Endothelial cell of umbilical vein (primary cell): ENCODE measurements at regions not wholly inside any gene's neighbourhood (a gene's known extent, or its start where the extent isn't known, plus 50 kb on each side); places are given as distances from the start of the nearest gene placed in this dataset.

ENCODE experiments used
- BruUV-seq: library from RNA; stranded (reverse); fragments of 400-500 nt; replicated peaks from 2 replicates; lab custom pipeline; 2021; lab: Mats Ljungman, UMichigan
- CTCF ChIA-PET: fragments of 300-600, 350-600 bp; sonication (Branson Sonifier 250); formaldehyde crosslinking; loops from one replicate; lab custom pipeline; 2021; ENCODE audit warnings: antibody characterized with exemption, inconsistent platforms; lab: Charles Lee
- POLR2A ChIA-PET: fragments of 300-600, 350-600 bp; sonication (Branson Sonifier 250); formaldehyde crosslinking; loops from one replicate; lab custom pipeline; 2021; ENCODE audit warnings: antibody characterized with exemption, inconsistent platforms; lab: Charles Lee
- DNase-seq: peaks from one replicate; pipeline ENCODE4 v3.0.0-alpha.2; 2011; ENCODE audit warnings: low read depth, low spot score
- FAIRE-seq: peaks from 2 replicates; lab custom pipeline; 2011; peaks lifted over from hg19 to GRCh38; lab: Jason Lieb, UNC
- H2AFZ ChIP-seq: 2 replicates; pipeline ENCODE4 v1.6.0; 2012; ENCODE audit warnings: low read depth, low read length, control low read depth, inconsistent platforms
- H3K27ac ChIP-seq: 2 replicates; pipeline ENCODE4 v1.5.1; 2011; ENCODE audit warnings: low read depth, mild to moderate bottlenecking, control low read depth, low read length, moderate library complexity; ENCODE audit not compliant: insufficient read depth
- H3K27me3 ChIP-seq, 2 experiments: 2 replicates each; pipeline versions ENCODE4 v1.6.0 to v1.6.1; 2011; ENCODE audit warnings: low read length in 2 of 2, mixed read lengths in 1 of 2; ENCODE audit not compliant: control insufficient read depth in 2 of 2, insufficient read depth in 2 of 2
- H3K36me3 ChIP-seq, 2 experiments: 2 replicates in 1 of 2; 3 replicates in 1 of 2; pipeline ENCODE4 v1.5.1; 2011; ENCODE audit warnings: low read length in 2 of 2, mild to moderate bottlenecking in 1 of 2, moderate library complexity in 1 of 2; ENCODE audit not compliant: control insufficient read depth in 2 of 2, insufficient read depth in 2 of 2; ENCODE audit errors: extremely low read depth in 1 of 2
- H3K4me1 ChIP-seq: 3 replicates; pipeline ENCODE4 v1.5.1; 2011; ENCODE audit warnings: mild to moderate bottlenecking, low read length; ENCODE audit not compliant: control insufficient read depth, insufficient read depth; ENCODE audit errors: extremely low read depth
- H3K4me2 ChIP-seq: 2 replicates; pipeline ENCODE4 v1.6.1; 2011; ENCODE audit warnings: low read length, control low read depth, mixed read lengths; ENCODE audit not compliant: insufficient read depth
- H3K4me3 ChIP-seq, 3 experiments: fragments of 200-600 bp in 1 of 3; sonication (generic), shearing (Covaris generic) in 1 of 3; replicated peaks in 1 of 3; 2 replicates each; pipeline ENCODE4 v1.5.1; 2011 to 2016; ENCODE audit warnings: control low read depth in 3 of 3, low read length in 3 of 3, mild to moderate bottlenecking in 2 of 3, inconsistent platforms in 1 of 3, low read depth in 1 of 3, moderate library complexity in 1 of 3; ENCODE audit not compliant: insufficient read depth in 1 of 3
- H3K79me2 ChIP-seq: 2 replicates; pipeline ENCODE4 v1.6.0; 2012; ENCODE audit warnings: low read length, inconsistent platforms; ENCODE audit not compliant: control insufficient read depth, insufficient read depth
- H3K9ac ChIP-seq: replicated peaks from 2 replicates; pipeline ENCODE3; 2011; ENCODE audit warnings: low read length, control low read depth; ENCODE audit not compliant: insufficient read depth; ENCODE audit errors: extremely low read depth
- H3K9me1 ChIP-seq: replicated peaks from 3 replicates; pipeline ENCODE4 v1.6.0; 2011; ENCODE audit warnings: mild to moderate bottlenecking, low read length; ENCODE audit not compliant: control insufficient read depth, insufficient read depth; ENCODE audit errors: extremely low read depth
- H3K9me3 ChIP-seq: replicated peaks from 2 replicates; pipeline ENCODE4 v1.5.1; 2012; ENCODE audit warnings: low read length, inconsistent platforms; ENCODE audit not compliant: control insufficient read depth, insufficient read depth
- H4K20me1 ChIP-seq: replicated peaks from 2 replicates; pipeline ENCODE3; 2011; ENCODE audit warnings: mild to moderate bottlenecking, low read length; ENCODE audit not compliant: control insufficient read depth, insufficient read depth; ENCODE audit errors: extremely low read depth
- EZH2 ChIP-seq: IDR thresholded peaks from 2 replicates; pipeline ENCODE4 v1.6.1; 2012; ENCODE audit warnings: borderline replicate concordance, low read depth, mild to moderate bottlenecking, moderate library complexity, low read length, inconsistent platforms; ENCODE audit not compliant: severe bottlenecking
- FOS ChIP-seq: IDR thresholded peaks from 2 replicates; pipeline ENCODE4 v1.6.1; 2011; ENCODE audit warnings: mild to moderate bottlenecking, low read length, moderate library complexity, borderline replicate concordance; ENCODE audit not compliant: insufficient read depth
- GATA2 ChIP-seq: IDR thresholded peaks from 2 replicates; pipeline ENCODE4 v1.7.0; 2011; ENCODE audit warnings: low read depth, mild to moderate bottlenecking, moderate library complexity, mixed read lengths, low read length; ENCODE audit not compliant: insufficient read length, insufficient read depth
- JUN ChIP-seq: IDR thresholded peaks from 2 replicates; pipeline ENCODE4 v1.6.1; 2011; ENCODE audit warnings: borderline replicate concordance, low read depth; ENCODE audit not compliant: insufficient read length, insufficient read depth
- MAX ChIP-seq: IDR thresholded peaks from 2 replicates; pipeline ENCODE4 v1.6.1; 2011; ENCODE audit not compliant: insufficient read depth, insufficient read length
- MYC ChIP-seq: IDR thresholded peaks from one replicate; pipeline ENCODE4 v1.6.1; 2011; ENCODE audit warnings: mild to moderate bottlenecking, low read depth, low read length
- POLR2A ChIP-seq: IDR thresholded peaks from 2 replicates; pipeline ENCODE4 v1.6.1; 2012; ENCODE audit warnings: low read depth, mild to moderate bottlenecking, control low read depth, low read length
- POLR2AphosphoS5 ChIP-seq: IDR thresholded peaks from 2 replicates; pipeline ENCODE4 v1.6.1; 2012; ENCODE audit warnings: low read depth, mild to moderate bottlenecking, control low read depth, low read length, moderate library complexity; ENCODE audit not compliant: insufficient read depth
- dilution Hi-C: fragments of 300-500 bp; cut with MboI; formaldehyde crosslinking; loops from one replicate; pipeline ENCODE4 v1.15.0; 2019; ENCODE audit warnings: low sequenced_read_pairs; ENCODE audit not compliant: extremely low pct_ligation_motif_present
- intact Hi-C: fragments of 100-400 bp; cut with micrococcal nuclease; formaldehyde crosslinking; loops from one replicate; pipeline ENCODE4 v1.10.0; 2022
- TF ChIP-seq, protein P1 (sequence below), 2 donors: IDR thresholded peaks; 1 replicate in 1 of 2; 2 replicates in 1 of 2; pipeline ENCODE4 v1.5.1; 2011; ENCODE audit warnings: low read length in 2 of 2, mild to moderate bottlenecking in 2 of 2, moderate library complexity in 2 of 2, control low read depth in 1 of 2, inconsistent platforms in 1 of 2, low read depth in 1 of 2; ENCODE audit not compliant: insufficient read depth in 1 of 2; ENCODE audit errors: extremely low read depth in 1 of 2

DNA sequence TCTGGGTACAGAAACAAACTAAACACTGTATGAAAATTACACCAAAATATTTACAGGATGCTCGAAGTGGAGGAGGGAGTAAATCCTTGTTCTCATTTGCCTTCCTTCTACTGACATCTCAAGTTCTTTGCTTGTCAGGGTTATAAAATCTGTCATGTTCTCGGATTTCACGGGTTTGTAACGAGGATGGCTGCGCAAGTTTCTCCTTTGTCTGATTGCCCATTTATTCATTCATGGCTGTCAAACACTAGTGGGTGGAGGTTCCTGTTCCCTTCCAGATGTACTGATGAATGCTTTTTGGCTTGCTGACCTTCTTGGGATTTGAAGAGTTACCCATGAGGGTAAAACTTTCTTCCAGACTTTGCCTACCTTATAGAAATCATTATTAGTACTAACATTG, 206.9 kb downstream of the SPCS3 start:
- Histone ChIP-seq H3K9me1 (no peaks in the 10 kb centered on the region), H4K20me1 (no peaks in the 10 kb centered on the region), H3K4me2 (no peak overlapping the region), H3K4me1 (no peaks in the 10 kb centered on the region), H2AFZ (no peak overlapping the region), H3K9me3 (no peaks in the 10 kb centered on the region), H3K27me3 (peaks cover 0 to 7% of the 10 kb centered on the region in 2 experiments), H3K79me2 (no peaks in the 10 kb centered on the region), H3K27ac (no peak overlapping the region), H3K4me3 (no peak overlapping the region), H3K36me3 (no peaks in the 10 kb centered on the region), H3K9ac (no peak overlapping the region)
- no peak for TF ChIP-seq JUN
- no peak for TF ChIP-seq POLR2AphosphoS5
- no peak for TF ChIP-seq GATA2
- TF ChIP-seq POLR2A: no peak
- TF ChIP-seq MYC: no peak
- no peak for TF ChIP-seq MAX
- no peak for FAIRE-seq
- no peak for DNase-seq
- intact Hi-C loops: no loop called here
- dilution Hi-C loops: no loop called here
- CTCF ChIA-PET: no interaction called here
- POLR2A ChIA-PET: no interaction called here
- BruUV-seq: no TSS peak

- dilution Hi-C loops (no loop called here), intact Hi-C loops (no loop called here)
- Histone ChIP-seq H3K9ac (no peak overlapping the region), H3K36me3 (no peaks in the 10 kb centered on the region), H3K9me1 (no peaks in the 10 kb centered on the region), H3K4me1 (no peaks in the 10 kb centered on the region), H4K20me1 (no peaks in the 10 kb centered on the region), H3K4me2 (no peak overlapping the region), H3K79me2 (no peaks in the 10 kb centered on the region), H3K27ac (no peak overlapping the region), H2AFZ (no peak overlapping the region), H3K4me3 (no peak overlapping the region), H3K9me3 (no peaks in the 10 kb centered on the region), H3K27me3 (peaks cover 3 to 13% of the 10 kb centered on the region in 2 experiments)
- DNase-seq (no peak), FAIRE-seq (no peak)
- POLR2A ChIA-PET: no interaction called here
- TF ChIP-seq POLR2AphosphoS5 (no peak), POLR2A (no peak), FOS (no peak), EZH2 (no peak), MAX (no peak), MYC (no peak), GATA2 (no peak), JUN (no peak)
- TF ChIP-seq, protein P1, sequence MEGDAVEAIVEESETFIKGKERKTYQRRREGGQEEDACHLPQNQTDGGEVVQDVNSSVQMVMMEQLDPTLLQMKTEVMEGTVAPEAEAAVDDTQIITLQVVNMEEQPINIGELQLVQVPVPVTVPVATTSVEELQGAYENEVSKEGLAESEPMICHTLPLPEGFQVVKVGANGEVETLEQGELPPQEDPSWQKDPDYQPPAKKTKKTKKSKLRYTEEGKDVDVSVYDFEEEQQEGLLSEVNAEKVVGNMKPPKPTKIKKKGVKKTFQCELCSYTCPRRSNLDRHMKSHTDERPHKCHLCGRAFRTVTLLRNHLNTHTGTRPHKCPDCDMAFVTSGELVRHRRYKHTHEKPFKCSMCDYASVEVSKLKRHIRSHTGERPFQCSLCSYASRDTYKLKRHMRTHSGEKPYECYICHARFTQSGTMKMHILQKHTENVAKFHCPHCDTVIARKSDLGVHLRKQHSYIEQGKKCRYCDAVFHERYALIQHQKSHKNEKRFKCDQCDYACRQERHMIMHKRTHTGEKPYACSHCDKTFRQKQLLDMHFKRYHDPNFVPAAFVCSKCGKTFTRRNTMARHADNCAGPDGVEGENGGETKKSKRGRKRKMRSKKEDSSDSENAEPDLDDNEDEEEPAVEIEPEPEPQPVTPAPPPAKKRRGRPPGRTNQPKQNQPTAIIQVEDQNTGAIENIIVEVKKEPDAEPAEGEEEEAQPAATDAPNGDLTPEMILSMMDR (IDR thresholded peaks at IDR 0.05; ENCODE audit: extremely low read depth in 1 of 2, insufficient read depth in 1 of 2, low read depth in 1 of 2, low read length in 2 of 2): no peak
- CTCF ChIA-PET: no interaction called here
- BruUV-seq: no TSS peak
Observed at GRCh38 chr4:176529574-176529973, 209.8 kb downstream of the SPCS3 start.
